ENCODE measurements at regions not wholly inside any gene's neighbourhood (a gene's known extent, or its start where the extent isn't known, plus 50 kb on each side); places are given as distances from the start of the nearest gene placed in this dataset.

DNA sequence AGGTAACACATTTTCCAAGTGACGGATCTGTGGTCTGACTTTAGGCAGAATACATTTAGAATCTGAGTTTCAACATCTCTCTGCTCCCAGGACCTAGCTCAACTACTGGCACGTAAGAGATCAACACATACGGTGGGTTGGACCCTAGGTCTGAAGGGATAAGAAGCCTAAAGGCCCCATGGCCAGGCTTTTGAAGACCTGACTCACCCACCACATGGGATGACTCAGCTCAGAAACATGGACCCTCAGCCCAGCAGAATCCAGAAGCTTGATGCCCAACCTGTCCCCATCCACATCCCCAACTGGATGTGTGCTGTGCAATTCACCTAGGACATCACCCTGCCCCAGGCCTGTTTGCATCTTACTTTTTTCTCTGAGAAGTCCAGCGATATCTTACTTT lies 770.2 kb downstream of the BCL11B start:
- DNase-seq (ENCODE audit: low spot score) (no peak), ATAC-seq (no peak)
- Mint-ChIP-seq H3K36me3 (no peaks in the 10 kb centered on the region), H3K4me1 (ENCODE audit: low read depth in 2 of 2) (no peaks in the 10 kb centered on the region), H3K27ac (no peak overlapping the region), H3K27me3 (peaks cover 28 to 36% of the 10 kb centered on the region in 2 donors), H3K9me3 (no peaks in the 10 kb centered on the region), H3K4me3 (no peak overlapping the region)

- Mint-ChIP-seq H3K9me3 (no peaks in the 10 kb centered on the region), H3K4me1 (ENCODE audit: low read depth in 2 of 2) (no peaks in the 10 kb centered on the region), H3K4me3 (no peak overlapping the region), H3K27ac (no peak overlapping the region), H3K27me3 (peaks cover 32 to 35% of the 10 kb centered on the region in 2 donors), H3K36me3 (no peaks in the 10 kb centered on the region)
- DNase-seq (ENCODE audit: low spot score): no peak
- no peak for ATAC-seq
These were observed 768.7 kb downstream of the BCL11B start for GRCh38 chr14:98503086-98503815.

- Mint-ChIP-seq H3K27me3 (peaks cover 27 to 28% of the 10 kb centered on the region in 2 donors), H3K27ac (no peak overlapping the region), H3K9me3 (no peaks in the 10 kb centered on the region), H3K4me1 (ENCODE audit: low read depth in 2 of 2) (peaks cover 4 to 6% of the 10 kb centered on the region in 2 donors), H3K4me3 (no peak overlapping the region), H3K36me3 (no peaks in the 10 kb centered on the region)
- DNase-seq (ENCODE audit: low spot score) (no peak), ATAC-seq (no peak)
These were observed 764.7 kb downstream of the BCL11B start for GRCh38 chr14:98507264-98507663.

DNA sequence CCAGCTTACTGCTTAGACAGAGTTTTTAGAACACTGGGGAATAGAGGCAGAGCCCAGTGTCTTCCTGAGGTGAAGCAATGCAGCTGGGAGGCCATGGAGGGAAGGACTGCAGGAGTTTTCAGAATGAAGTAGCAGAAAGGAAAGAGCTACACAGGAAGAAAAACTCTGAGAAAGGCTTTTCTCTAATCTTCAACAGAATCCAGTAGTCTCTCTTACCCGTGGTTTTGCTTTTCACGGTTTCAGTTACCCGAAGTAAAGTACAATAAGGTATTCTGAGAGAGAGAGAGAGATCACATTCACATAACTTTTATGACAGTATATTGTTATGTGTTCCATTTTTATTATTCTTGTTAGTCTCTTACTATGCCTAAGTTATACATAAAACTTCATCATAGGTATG lies 761.6 kb downstream of the BCL11B start:
- ATAC-seq (no peak), DNase-seq (ENCODE audit: low spot score) (no peak)
- Mint-ChIP-seq H3K9me3 (no peaks in the 10 kb centered on the region), H3K27ac (no peak overlapping the region), H3K27me3 (peaks cover 18% of the 10 kb centered on the region in 2 donors), H3K4me3 (no peak overlapping the region), H3K36me3 (no peaks in the 10 kb centered on the region), H3K4me1 (ENCODE audit: low read depth in 2 of 2) (peaks cover 13 to 21% of the 10 kb centered on the region in 2 donors)

DNA sequence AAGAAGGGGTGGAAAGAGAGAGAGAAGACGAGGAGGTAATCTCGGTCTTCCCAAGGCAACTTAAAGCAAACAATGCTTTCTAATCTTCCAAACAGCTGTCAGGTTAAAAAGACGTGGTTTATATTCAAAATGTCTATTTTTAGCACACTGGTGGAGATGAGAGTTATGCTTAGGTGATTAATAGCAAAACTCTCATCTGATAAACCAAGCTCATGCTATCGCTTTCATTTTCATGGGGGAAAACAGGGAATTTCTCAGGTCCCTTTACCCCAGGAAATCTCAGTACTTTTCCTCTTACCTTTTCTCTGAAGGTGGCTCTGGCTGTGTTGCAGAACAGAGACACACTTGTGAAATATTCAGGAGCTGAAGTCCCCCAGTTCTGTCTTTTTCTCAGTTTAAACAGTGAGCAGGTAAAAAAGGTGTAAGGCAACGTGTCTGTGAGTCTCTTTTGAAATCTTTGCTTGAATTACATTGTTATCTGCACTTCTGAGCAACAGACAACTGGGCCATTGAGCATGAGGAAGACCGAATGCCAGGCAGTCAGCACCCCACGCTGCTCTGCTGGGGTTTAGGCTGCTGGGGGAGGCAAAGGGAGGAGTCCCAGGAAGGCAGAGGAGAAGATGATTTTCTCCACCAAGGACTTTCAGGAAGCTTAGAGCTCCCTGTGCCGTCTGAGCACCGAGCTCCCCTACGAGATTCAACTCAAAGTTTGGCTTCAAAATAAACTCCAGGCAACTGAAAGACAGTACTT lies 759.3 kb downstream of the BCL11B start:
- Mint-ChIP-seq H3K9me3 (no peaks in the 10 kb centered on the region), H3K36me3 (no peaks in the 10 kb centered on the region), H3K27me3 (peaks cover 11 to 15% of the 10 kb centered on the region in 2 donors), H3K27ac (peak overlapping the region; percentile 24 to 54), H3K4me3 (peak overlapping the region; percentile 25), H3K4me1 (ENCODE audit: low read depth in 2 of 2) (peaks cover 13 to 21% of the 10 kb centered on the region in 2 donors)
- ATAC-seq (peak; percentile 46 to 74), DNase-seq (ENCODE audit: low spot score) (no peak)

DNA sequence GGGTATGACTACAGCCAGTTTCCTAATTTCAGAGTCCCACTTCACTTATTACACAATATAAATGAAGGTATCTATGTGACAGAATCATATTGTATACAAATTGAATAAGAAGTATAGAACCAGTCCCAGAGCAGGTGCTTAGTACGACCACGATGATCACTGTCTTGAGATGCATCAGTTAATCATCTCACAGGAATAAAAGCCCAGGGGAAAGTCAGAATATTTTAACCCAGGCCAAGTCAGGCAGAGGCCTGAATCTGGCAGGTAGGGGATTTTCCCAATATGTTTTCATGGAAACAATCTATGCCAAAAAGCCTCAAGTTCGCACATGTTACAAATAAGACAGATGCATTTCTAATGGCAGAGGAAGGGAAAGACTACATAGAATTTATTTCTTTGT lies 758.4 kb downstream of the BCL11B start:
- Mint-ChIP-seq H3K4me1 (ENCODE audit: low read depth in 2 of 2) (peaks cover 13 to 21% of the 10 kb centered on the region in 2 donors), H3K9me3 (no peaks in the 10 kb centered on the region), H3K27me3 (peaks cover 19 to 21% of the 10 kb centered on the region in 2 donors), H3K4me3 (no peak overlapping the region), H3K27ac (peak overlapping the region in 1 of 2 donors; percentile 54), H3K36me3 (no peaks in the 10 kb centered on the region)
- DNase-seq (ENCODE audit: low spot score) (no peak), ATAC-seq (no peak)

GRCh38 chr14:98514016-98514415 lies 758.0 kb downstream of the BCL11B start:
- Mint-ChIP-seq H3K36me3 (no peaks in the 10 kb centered on the region), H3K27me3 (peaks cover 21 to 22% of the 10 kb centered on the region in 2 donors), H3K9me3 (no peaks in the 10 kb centered on the region), H3K4me1 (ENCODE audit: low read depth in 2 of 2) (peaks cover 13 to 21% of the 10 kb centered on the region in 2 donors), H3K4me3 (no peak overlapping the region), H3K27ac (no peak overlapping the region)
- DNase-seq (ENCODE audit: low spot score) (no peak), ATAC-seq (peak in 1 of 2 donors; percentile 52)

- H3K9me3 Mint-ChIP-seq: no peaks in the 10 kb centered on the region
- no peak for ATAC-seq
- no peak overlapping the region for H3K27ac Mint-ChIP-seq
- H3K4me1 Mint-ChIP-seq (ENCODE audit: low read depth in 2 of 2): no peaks in the 10 kb centered on the region
- no peak overlapping the region for H3K4me3 Mint-ChIP-seq
- no peaks in the 10 kb centered on the region for H3K36me3 Mint-ChIP-seq
- H3K27me3 Mint-ChIP-seq: peaks cover 13 to 18% of the 10 kb centered on the region in 2 donors
- DNase-seq (ENCODE audit: low spot score): no peak
These were observed 735.7 kb downstream of the BCL11B start for GRCh38 chr14:98536256-98536655.

GRCh38 chr14:98542316-98542715 lies 729.7 kb downstream of the BCL11B start:
- Mint-ChIP-seq H3K27ac (no peak overlapping the region), H3K27me3 (peaks cover 25 to 30% of the 10 kb centered on the region in 2 donors), H3K4me3 (no peak overlapping the region), H3K36me3 (no peaks in the 10 kb centered on the region), H3K4me1 (ENCODE audit: low read depth in 2 of 2) (no peaks in the 10 kb centered on the region), H3K9me3 (no peaks in the 10 kb centered on the region)
- ATAC-seq (no peak), DNase-seq (ENCODE audit: low spot score) (no peak)

DNA sequence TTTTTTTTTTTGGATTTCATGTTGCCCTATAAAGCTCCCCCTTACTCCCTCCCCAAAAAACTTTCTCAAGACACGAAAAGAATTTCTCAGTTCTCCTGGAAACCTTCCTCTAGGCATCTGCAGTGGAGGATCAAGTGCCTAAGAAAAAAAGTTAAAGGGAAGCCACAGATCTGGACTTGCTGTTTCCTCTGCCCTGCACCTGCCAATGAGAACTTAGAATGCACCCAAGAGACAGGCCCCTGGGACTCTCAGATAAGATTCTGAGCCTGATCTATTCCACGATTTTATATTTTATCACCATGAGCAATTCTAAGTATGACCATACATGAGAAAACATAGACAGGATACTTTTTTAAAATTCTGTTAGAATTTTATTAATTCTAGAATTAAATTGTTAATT lies 728.9 kb downstream of the BCL11B start:
- DNase-seq (ENCODE audit: low spot score) (no peak), ATAC-seq (no peak)
- H3K4me1 Mint-ChIP-seq (ENCODE audit: low read depth in 2 of 2): peaks cover 0 to 4% of the 10 kb centered on the region in 2 donors
- no peaks in the 10 kb centered on the region for H3K9me3 Mint-ChIP-seq
- no peak overlapping the region for H3K4me3 Mint-ChIP-seq
- peaks cover 25 to 30% of the 10 kb centered on the region in 2 donors for H3K27me3 Mint-ChIP-seq
- no peaks in the 10 kb centered on the region for H3K36me3 Mint-ChIP-seq
- no peak overlapping the region for H3K27ac Mint-ChIP-seq

DNA sequence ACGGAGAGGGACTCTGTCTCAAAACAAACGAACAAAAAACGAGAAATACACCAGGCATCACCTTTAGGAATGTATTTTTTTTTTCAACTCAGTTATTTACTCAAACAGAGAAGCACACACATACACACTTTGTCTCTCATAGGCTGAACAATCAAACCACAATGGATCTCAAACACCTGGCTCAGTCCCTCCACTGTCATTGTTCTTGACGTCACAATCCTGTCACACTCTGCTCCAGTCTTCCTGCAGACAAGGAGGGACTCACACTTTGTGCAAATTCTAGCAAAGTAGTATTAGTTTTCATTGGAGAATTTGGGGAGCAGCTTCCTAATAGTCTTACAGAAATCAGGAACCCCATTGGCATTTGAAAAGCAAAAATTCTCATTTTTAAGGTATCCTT lies 727.8 kb downstream of the BCL11B start:
- DNase-seq (ENCODE audit: low spot score) (no peak), ATAC-seq (no peak)
- Mint-ChIP-seq H3K9me3 (no peaks in the 10 kb centered on the region), H3K27me3 (peaks cover 25 to 30% of the 10 kb centered on the region in 2 donors), H3K4me1 (ENCODE audit: low read depth in 2 of 2) (peaks cover 0 to 9% of the 10 kb centered on the region in 2 donors), H3K4me3 (no peak overlapping the region), H3K36me3 (no peaks in the 10 kb centered on the region), H3K27ac (no peak overlapping the region)

GRCh38 chr14:98545181-98545580 lies 726.8 kb downstream of the BCL11B start:
- no peak for DNase-seq (ENCODE audit: low spot score)
- no peak for ATAC-seq
- Mint-ChIP-seq H3K27ac (no peak overlapping the region), H3K36me3 (no peaks in the 10 kb centered on the region), H3K4me3 (no peak overlapping the region), H3K27me3 (peaks cover 25 to 30% of the 10 kb centered on the region in 2 donors), H3K4me1 (ENCODE audit: low read depth in 2 of 2) (peaks cover 0 to 9% of the 10 kb centered on the region in 2 donors), H3K9me3 (no peaks in the 10 kb centered on the region)

DNA sequence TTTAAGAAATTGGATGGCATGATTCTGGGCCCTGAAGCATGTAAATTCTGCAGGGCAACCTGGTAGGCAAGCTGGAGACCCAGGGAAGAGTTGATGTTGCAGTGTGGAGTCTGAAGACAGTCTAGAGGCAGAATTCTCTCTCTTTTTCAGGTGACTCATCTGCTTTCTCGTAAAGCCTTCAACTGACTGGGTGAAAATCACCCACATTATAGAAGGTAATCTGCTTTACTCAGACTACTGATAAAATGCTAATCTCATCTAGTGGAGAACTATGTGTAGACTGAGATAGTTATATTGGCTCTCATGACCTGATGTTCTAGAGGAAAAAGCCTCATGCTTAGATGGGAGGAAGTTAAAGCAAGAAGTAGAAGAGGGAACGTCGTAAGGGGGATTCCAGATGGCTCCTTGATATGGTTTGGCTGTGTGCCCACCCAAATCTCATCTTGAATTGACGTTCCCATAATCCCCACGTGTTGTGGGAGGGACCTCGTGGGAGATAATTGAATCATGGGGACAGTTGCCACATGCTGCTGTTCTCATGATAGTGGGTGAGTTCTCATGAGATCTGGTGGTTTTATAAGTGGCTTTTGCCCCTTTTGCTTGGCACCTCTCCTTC lies 723.8 kb downstream of the BCL11B start:
- Mint-ChIP-seq H3K27ac (no peak overlapping the region), H3K27me3 (peaks cover 10 to 11% of the 10 kb centered on the region in 2 donors), H3K4me3 (no peak overlapping the region), H3K4me1 (ENCODE audit: low read depth in 2 of 2) (peaks cover 0 to 9% of the 10 kb centered on the region in 2 donors), H3K36me3 (no peaks in the 10 kb centered on the region), H3K9me3 (no peaks in the 10 kb centered on the region)
- DNase-seq (ENCODE audit: low spot score) (no peak), ATAC-seq (peak in 1 of 2 donors; percentile 27)

GRCh38 chr14:98551028-98551427 lies 721.0 kb downstream of the BCL11B start:
- Mint-ChIP-seq H3K27me3 (peaks cover 3 to 21% of the 10 kb centered on the region in 2 donors), H3K36me3 (no peaks in the 10 kb centered on the region), H3K4me1 (ENCODE audit: low read depth in 2 of 2) (peaks cover 0 to 9% of the 10 kb centered on the region in 2 donors), H3K27ac (no peak overlapping the region), H3K9me3 (no peaks in the 10 kb centered on the region), H3K4me3 (no peak overlapping the region)
- no peak for ATAC-seq
- DNase-seq (ENCODE audit: low spot score): no peak

Data from natural killer cell treated with Interleukin-12 subunit alpha and Interleukin-12 subunit beta and Interleukin-15 and Interleukin-18, amount 100 ng/mL, for 72 hours (primary cell).